Fibroblast of lung (primary cell): ENCODE measurements at regions not wholly inside any gene's neighbourhood (a gene's known extent, or its start where the extent isn't known, plus 50 kb on each side); places are given as distances from the start of the nearest gene placed in this dataset.

Source experiments
- DNase-seq, 2 donors: peaks; one replicate each; pipeline versions ENCODE4 v3.0.0 to v3.0.0-alpha.2; 2010; ENCODE audit warnings: low read depth in 2 of 2
- H2AFZ ChIP-seq: 2 replicates; pipeline ENCODE4 v1.5.1; 2012; ENCODE audit warnings: low read length, control low read depth, inconsistent platforms
- H3K27ac ChIP-seq: 2 replicates; pipeline ENCODE4 v1.5.1; 2011; ENCODE audit warnings: low read length, control low read depth; ENCODE audit not compliant: insufficient read depth
- H3K27me3 ChIP-seq: 2 replicates; pipeline ENCODE4 v1.5.1; 2011; ENCODE audit warnings: mild to moderate bottlenecking, low read length; ENCODE audit not compliant: control insufficient read depth, insufficient read depth
- H3K36me3 ChIP-seq: 2 replicates; pipeline ENCODE4 v1.5.1; 2011; ENCODE audit warnings: low read length; ENCODE audit not compliant: control insufficient read depth, insufficient read depth
- H3K4me1 ChIP-seq: 2 replicates; pipeline ENCODE4 v1.5.1; 2011; ENCODE audit warnings: low read length; ENCODE audit not compliant: control insufficient read depth, insufficient read depth; ENCODE audit errors: extremely low read depth
- H3K4me2 ChIP-seq: 2 replicates; pipeline ENCODE4 v1.5.1; 2011; ENCODE audit warnings: low read length, control low read depth; ENCODE audit not compliant: insufficient read depth; ENCODE audit errors: extremely low read depth
- H3K4me3 ChIP-seq, 4 experiments: fragments of 200-600 bp in 1 of 4; sonication (generic) in 1 of 4; replicated peaks in 1 of 4; 2 replicates each; pipeline ENCODE4 v1.5.1; 2011 to 2016; ENCODE audit warnings: low read length in 4 of 4, low read depth in 3 of 4, mild to moderate bottlenecking in 3 of 4, control low read depth in 2 of 4, inconsistent platforms in 1 of 4, mixed read lengths in 1 of 4; ENCODE audit not compliant: insufficient read depth in 1 of 4; ENCODE audit errors: control extremely low read depth in 1 of 4
- H3K79me2 ChIP-seq: 2 replicates; pipeline ENCODE4 v1.5.1; 2012; ENCODE audit warnings: mild to moderate bottlenecking, low read length, inconsistent platforms; ENCODE audit not compliant: control insufficient read depth, insufficient read depth
- H3K9ac ChIP-seq: 2 replicates; pipeline ENCODE4 v1.5.1; 2011; ENCODE audit warnings: mild to moderate bottlenecking, low read length, control low read depth; ENCODE audit not compliant: insufficient read depth
- H3K9me3 ChIP-seq: 2 replicates; pipeline ENCODE4 v1.5.1; 2012; ENCODE audit warnings: low read depth, low read length; ENCODE audit not compliant: control insufficient read depth, insufficient read depth
- H4K20me1 ChIP-seq: 2 replicates; pipeline ENCODE4 v1.5.1; 2011; ENCODE audit warnings: low read length; ENCODE audit not compliant: control insufficient read depth, insufficient read depth; ENCODE audit errors: extremely low read depth
- EZH2 ChIP-seq: IDR thresholded peaks from 2 replicates; pipeline ENCODE4 v1.5.1; 2012; ENCODE audit warnings: low read length, control low read depth, mild to moderate bottlenecking; ENCODE audit errors: missing control alignments
- TF ChIP-seq, protein P1 (sequence below), 2 donors: IDR thresholded peaks in 1 of 2; conservative IDR thresholded peaks in 1 of 2; 1 replicate in 1 of 2; 2 replicates in 1 of 2; pipeline ENCODE4 v1.5.1; 2011 to 2012; ENCODE audit warnings: low read length in 2 of 2, control low read depth in 1 of 2, inconsistent platforms in 1 of 2, low read depth in 1 of 2, mild to moderate bottlenecking in 1 of 2

GRCh38 chr3:117118604-117119003, 409.0 kb downstream of the TUSC7 start:
- DNase-seq, result peak in 1 of 2 donors; percentile 21
- Histone ChIP-seq H3K4me1 (no peaks in the 10 kb centered on the region), H3K4me2 (no peak overlapping the region), H4K20me1 (no peaks in the 10 kb centered on the region), H3K4me3 (no peak overlapping the region), H2AFZ (no peak overlapping the region), H3K27me3 (no peaks in the 10 kb centered on the region), H3K9me3 (no peaks in the 10 kb centered on the region), H3K9ac (no peak overlapping the region), H3K36me3 (no peaks in the 10 kb centered on the region), H3K79me2 (no peaks in the 10 kb centered on the region), H3K27ac (no peak overlapping the region)
- no peak for TF ChIP-seq EZH2
- TF ChIP-seq, protein P1, sequence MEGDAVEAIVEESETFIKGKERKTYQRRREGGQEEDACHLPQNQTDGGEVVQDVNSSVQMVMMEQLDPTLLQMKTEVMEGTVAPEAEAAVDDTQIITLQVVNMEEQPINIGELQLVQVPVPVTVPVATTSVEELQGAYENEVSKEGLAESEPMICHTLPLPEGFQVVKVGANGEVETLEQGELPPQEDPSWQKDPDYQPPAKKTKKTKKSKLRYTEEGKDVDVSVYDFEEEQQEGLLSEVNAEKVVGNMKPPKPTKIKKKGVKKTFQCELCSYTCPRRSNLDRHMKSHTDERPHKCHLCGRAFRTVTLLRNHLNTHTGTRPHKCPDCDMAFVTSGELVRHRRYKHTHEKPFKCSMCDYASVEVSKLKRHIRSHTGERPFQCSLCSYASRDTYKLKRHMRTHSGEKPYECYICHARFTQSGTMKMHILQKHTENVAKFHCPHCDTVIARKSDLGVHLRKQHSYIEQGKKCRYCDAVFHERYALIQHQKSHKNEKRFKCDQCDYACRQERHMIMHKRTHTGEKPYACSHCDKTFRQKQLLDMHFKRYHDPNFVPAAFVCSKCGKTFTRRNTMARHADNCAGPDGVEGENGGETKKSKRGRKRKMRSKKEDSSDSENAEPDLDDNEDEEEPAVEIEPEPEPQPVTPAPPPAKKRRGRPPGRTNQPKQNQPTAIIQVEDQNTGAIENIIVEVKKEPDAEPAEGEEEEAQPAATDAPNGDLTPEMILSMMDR (conservative IDR thresholded peaks at IDR 0.05 in 1 of 2, IDR thresholded peaks at IDR 0.05 in 1 of 2; ENCODE audit: low read depth in 1 of 2, low read length in 2 of 2), result no peak

DNA sequence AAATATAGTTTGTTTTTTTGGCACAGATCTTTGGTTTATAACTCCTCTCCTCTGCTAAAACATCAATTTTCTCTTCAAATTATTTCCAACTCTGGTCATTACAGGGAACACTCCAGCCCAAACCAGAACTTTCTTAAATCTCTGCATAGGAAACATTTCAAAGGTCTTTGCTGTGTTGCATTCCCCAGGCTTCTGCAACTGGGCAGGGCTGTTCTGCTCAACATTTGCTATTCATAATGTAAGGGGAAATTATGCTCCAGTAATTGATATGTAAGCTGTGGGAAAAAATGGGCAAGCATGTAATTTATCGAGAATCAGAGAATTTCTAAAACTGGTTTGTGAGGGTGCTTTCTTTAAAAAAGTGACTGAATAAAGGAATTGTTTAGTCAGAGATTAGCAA, 410.4 kb downstream of the TUSC7 start:
- Histone ChIP-seq H2AFZ (no peak overlapping the region), H3K79me2 (no peaks in the 10 kb centered on the region), H3K9ac (no peak overlapping the region), H3K9me3 (no peaks in the 10 kb centered on the region), H4K20me1 (no peaks in the 10 kb centered on the region), H3K36me3 (no peaks in the 10 kb centered on the region), H3K4me3 (no peak overlapping the region), H3K4me2 (no peak overlapping the region), H3K27ac (no peak overlapping the region), H3K4me1 (no peaks in the 10 kb centered on the region), H3K27me3 (no peaks in the 10 kb centered on the region)
- TF ChIP-seq EZH2, result no peak
- TF ChIP-seq, protein P1 (conservative IDR thresholded peaks at IDR 0.05 in 1 of 2, IDR thresholded peaks at IDR 0.05 in 1 of 2; ENCODE audit: low read depth in 1 of 2, low read length in 2 of 2), result no peak
- no peak for DNase-seq

GRCh38 chr3:117122609-117123008, 413.0 kb downstream of the TUSC7 start:
- no peak for DNase-seq
- no peaks in the 10 kb centered on the region for H3K36me3 ChIP-seq
- H3K27ac ChIP-seq, result no peak overlapping the region

More at GRCh38 chr3:117122609-117123008, 413.0 kb downstream of the TUSC7 start:
- no peak for TF ChIP-seq EZH2
- TF ChIP-seq, protein P1 (conservative IDR thresholded peaks at IDR 0.05 in 1 of 2, IDR thresholded peaks at IDR 0.05 in 1 of 2; ENCODE audit: low read depth in 1 of 2, low read length in 2 of 2), result no peak
- Histone ChIP-seq H3K4me3 (no peak overlapping the region), H3K4me2 (no peak overlapping the region), H3K4me1 (no peaks in the 10 kb centered on the region), H2AFZ (no peak overlapping the region), H3K9me3 (no peaks in the 10 kb centered on the region), H3K27me3 (no peaks in the 10 kb centered on the region), H3K9ac (no peak overlapping the region), H4K20me1 (no peaks in the 10 kb centered on the region), H3K79me2 (no peaks in the 10 kb centered on the region)
